ENCODE measurements at regions not wholly inside any gene's neighbourhood (a gene's known extent, or its start where the extent isn't known, plus 50 kb on each side); places are given as distances from the start of the nearest gene placed in this dataset.

DNA sequence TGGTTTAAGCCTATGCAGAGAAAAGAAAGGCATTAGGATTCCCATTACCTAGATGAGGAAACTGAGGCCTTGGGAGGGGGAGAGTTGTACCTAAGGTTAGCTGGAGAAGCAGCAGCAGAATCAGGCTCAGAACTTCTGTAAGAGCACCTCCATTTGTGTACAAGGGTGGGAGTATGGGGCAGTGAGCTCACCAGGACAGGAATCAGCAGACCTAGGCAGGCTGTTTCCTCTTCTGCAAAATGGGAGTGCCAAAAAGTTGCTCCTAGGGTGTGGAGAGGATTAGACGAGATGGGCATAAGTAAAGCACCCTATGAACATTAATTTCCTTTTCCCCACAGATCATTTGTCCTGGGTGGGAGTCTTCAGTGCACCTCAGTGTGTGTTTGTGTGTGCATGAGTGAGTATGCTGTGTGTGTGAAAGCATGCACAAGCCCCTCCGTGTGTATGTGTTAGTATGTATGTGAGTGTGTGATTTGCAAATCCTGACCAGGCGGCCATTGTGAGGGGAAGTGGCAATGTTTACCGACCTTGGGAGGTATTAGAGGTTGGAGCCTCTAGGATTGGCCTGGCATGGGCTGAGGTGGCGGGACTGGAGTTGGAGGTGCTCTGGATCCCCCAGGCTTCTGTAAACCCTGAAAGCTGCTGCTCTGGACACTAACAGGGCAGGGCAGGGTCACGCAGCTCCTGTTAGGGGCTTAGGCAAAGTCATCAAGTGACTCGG, 78.8 kb downstream of the VEGFA start:
- DNase-seq (ENCODE audit: low read depth) = no peak

DNA sequence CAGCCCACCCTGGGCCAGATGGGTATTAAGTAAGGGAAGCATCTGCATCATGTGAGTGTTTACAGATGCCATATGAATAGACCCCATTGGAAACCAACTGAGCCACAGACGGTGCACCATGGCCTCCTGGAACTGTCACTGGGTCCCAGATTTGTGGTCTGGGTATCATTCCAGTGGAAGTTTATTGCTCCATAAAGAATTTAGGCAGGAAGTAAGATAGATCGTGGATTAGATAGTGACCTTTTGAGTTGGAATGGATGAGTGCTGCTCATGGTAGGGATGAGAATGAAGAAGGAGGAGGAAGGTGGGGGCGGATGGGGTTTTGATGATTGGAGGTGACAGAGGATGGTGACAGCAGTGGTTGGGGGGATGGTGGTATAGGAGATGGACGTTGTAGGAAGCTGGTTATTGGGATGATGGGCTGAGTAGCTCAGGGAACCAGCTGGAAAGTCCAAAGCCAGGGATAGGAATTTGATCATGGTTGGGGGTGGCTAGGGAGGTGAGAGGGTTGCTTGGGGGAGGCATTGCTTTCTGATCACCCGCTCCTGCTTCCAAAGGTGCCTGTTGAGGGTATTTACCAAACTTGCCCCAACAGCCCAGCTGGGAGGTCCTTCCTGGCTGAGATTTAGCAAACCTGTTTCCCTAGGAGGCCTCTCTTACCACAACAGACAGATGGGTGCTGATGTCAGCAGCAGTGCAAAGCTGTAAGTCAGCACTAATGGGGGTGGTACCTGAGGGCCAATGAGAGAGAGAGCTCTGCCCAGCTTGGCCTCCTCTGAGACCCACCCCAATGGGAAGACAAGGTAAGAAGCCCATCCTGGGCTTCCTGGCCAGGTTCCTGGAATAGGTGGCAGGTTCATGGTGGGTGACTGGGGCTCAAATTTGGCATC, 78.0 kb downstream of the VEGFA start:
- no peak for DNase-seq (ENCODE audit: low read depth)

- DNase-seq (ENCODE audit: low read depth) = no peak
These were observed 76.5 kb downstream of the VEGFA start for GRCh38 chr6:43846556-43846955.

DNA sequence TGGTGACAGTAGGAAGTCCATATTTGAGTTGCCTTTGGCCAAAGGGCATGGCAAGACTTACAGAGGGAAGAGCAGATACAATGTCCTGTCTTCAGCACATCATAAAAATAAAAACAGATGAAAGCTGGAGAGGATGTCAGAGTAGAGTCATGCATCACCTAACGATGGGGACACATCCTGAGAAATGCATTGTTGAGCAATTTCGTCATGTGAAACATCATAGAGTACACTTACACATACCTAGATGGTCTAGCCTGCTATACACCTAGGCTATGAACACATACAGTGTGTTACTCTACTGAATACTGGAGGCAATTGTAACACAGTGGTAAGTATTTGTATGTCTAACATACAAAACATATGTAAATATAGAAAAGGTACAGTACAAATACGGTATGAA, 75.6 kb downstream of the VEGFA start:
- DNase-seq (ENCODE audit: low read depth) = no peak

GRCh38 chr6:43843669-43844171, 73.7 kb downstream of the VEGFA start:
- no peak for DNase-seq (ENCODE audit: low read depth)

GRCh38 chr6:43843097-43843645, 73.2 kb downstream of the VEGFA start:
- no peak for DNase-seq (ENCODE audit: low read depth)

DNA sequence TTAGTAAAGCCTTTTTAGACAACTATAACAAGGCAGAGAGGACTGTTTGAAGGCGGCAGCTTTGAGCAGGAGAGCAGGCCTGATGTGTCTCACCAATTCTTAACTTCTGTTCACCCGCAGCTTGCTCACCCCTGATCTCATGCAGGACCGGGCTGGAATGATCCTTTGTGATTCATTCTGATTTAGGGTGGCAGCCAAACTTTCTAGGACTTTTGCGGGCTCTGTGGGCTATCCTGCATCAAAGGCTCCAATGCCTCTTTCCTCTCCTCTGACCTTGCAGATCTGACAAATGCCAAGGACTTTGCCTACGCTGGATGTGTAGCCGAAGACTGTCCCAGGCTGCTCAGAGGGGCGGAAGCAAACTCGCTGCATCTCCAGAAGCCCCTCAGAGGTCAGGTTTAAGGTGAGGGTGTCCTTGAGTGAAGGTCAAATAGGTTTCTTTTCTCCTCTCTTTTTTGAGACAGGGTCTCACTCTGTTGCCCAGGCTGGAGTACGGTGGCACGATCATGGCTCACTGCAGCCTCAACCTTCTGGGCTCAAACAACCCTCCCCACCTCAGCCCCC, 72.3 kb downstream of the VEGFA start:
- DNase-seq (ENCODE audit: low read depth) = no peak

- no peak for DNase-seq (ENCODE audit: low read depth)
These were observed 70.6 kb downstream of the VEGFA start for GRCh38 chr6:43840490-43841218.

GRCh38 chr6:43838276-43839036, 68.4 kb downstream of the VEGFA start:
- no peak for DNase-seq (ENCODE audit: low read depth)

GRCh38 chr6:43837507-43837906, 67.5 kb downstream of the VEGFA start:
- DNase-seq (ENCODE audit: low read depth) = no peak

DNA sequence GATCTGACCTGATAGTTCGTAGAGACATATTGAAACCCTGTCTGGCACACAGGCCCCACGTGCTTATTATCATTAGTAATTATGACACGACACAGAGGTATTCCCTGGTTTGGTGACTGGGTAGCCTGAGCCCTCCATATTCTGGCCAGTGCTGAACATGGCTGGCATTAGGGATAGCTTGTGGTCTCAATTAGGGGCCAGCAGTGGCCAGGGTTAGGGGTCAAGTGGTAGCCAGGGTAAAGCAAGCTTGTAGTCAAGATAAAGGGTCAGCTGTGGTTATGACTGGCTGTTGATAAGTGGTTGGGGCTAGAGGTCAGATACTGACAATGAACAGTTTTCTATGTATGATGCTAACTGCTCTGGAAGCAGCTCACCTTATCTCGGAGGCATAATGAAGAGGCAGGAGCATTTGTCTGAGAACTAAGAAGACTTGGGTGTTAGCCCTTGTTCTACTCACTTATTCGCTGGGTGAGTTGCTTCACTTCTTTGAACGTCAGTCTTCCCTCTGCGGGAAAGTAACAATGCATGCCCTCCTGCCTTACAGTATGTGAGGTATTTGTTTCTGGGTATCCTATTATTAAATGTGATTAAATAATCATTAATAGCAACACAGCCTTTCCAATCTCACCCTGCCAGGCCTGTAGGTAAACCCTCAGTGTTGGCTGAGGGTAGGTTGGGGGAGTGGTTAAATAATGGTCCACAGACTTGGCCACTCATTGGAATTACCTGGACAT, 66.7 kb downstream of the VEGFA start:
- DNase-seq (ENCODE audit: low read depth) = no peak
